Endothelial cell of umbilical vein (primary cell): ENCODE measurements at regions not wholly inside any gene's neighbourhood (a gene's known extent, or its start where the extent isn't known, plus 50 kb on each side); places are given as distances from the start of the nearest gene placed in this dataset.
A peak's percentile ranks its signal among the peaks of the same experiment; 100 is the strongest.

Source experiments
- BruUV-seq: library from RNA; stranded (reverse); fragments of 400-500 nt; replicated peaks from 2 replicates; lab custom pipeline; 2021; lab: Mats Ljungman, UMichigan
- CTCF ChIA-PET: fragments of 300-600, 350-600 bp; sonication (Branson Sonifier 250); formaldehyde crosslinking; loops from one replicate; lab custom pipeline; 2021; ENCODE audit warnings: antibody characterized with exemption, inconsistent platforms; lab: Charles Lee
- POLR2A ChIA-PET: fragments of 300-600, 350-600 bp; sonication (Branson Sonifier 250); formaldehyde crosslinking; loops from one replicate; lab custom pipeline; 2021; ENCODE audit warnings: antibody characterized with exemption, inconsistent platforms; lab: Charles Lee
- DNase-seq: peaks from one replicate; pipeline ENCODE4 v3.0.0-alpha.2; 2011; ENCODE audit warnings: low read depth, low spot score
- FAIRE-seq: peaks from 2 replicates; lab custom pipeline; 2011; peaks lifted over from hg19 to GRCh38; lab: Jason Lieb, UNC
- H2AFZ ChIP-seq: 2 replicates; pipeline ENCODE4 v1.6.0; 2012; ENCODE audit warnings: low read depth, low read length, control low read depth, inconsistent platforms
- H3K27ac ChIP-seq: 2 replicates; pipeline ENCODE4 v1.5.1; 2011; ENCODE audit warnings: low read depth, mild to moderate bottlenecking, control low read depth, low read length, moderate library complexity; ENCODE audit not compliant: insufficient read depth
- H3K27me3 ChIP-seq, 2 experiments: 2 replicates each; pipeline versions ENCODE4 v1.6.0 to v1.6.1; 2011; ENCODE audit warnings: low read length in 2 of 2, mixed read lengths in 1 of 2; ENCODE audit not compliant: control insufficient read depth in 2 of 2, insufficient read depth in 2 of 2
- H3K36me3 ChIP-seq, 2 experiments: 2 replicates in 1 of 2; 3 replicates in 1 of 2; pipeline ENCODE4 v1.5.1; 2011; ENCODE audit warnings: low read length in 2 of 2, mild to moderate bottlenecking in 1 of 2, moderate library complexity in 1 of 2; ENCODE audit not compliant: control insufficient read depth in 2 of 2, insufficient read depth in 2 of 2; ENCODE audit errors: extremely low read depth in 1 of 2
- H3K4me1 ChIP-seq: 3 replicates; pipeline ENCODE4 v1.5.1; 2011; ENCODE audit warnings: mild to moderate bottlenecking, low read length; ENCODE audit not compliant: control insufficient read depth, insufficient read depth; ENCODE audit errors: extremely low read depth
- H3K4me2 ChIP-seq: 2 replicates; pipeline ENCODE4 v1.6.1; 2011; ENCODE audit warnings: low read length, control low read depth, mixed read lengths; ENCODE audit not compliant: insufficient read depth
- H3K4me3 ChIP-seq, 3 experiments: fragments of 200-600 bp in 1 of 3; sonication (generic), shearing (Covaris generic) in 1 of 3; replicated peaks in 1 of 3; 2 replicates each; pipeline ENCODE4 v1.5.1; 2011 to 2016; ENCODE audit warnings: control low read depth in 3 of 3, low read length in 3 of 3, mild to moderate bottlenecking in 2 of 3, inconsistent platforms in 1 of 3, low read depth in 1 of 3, moderate library complexity in 1 of 3; ENCODE audit not compliant: insufficient read depth in 1 of 3
- H3K79me2 ChIP-seq: 2 replicates; pipeline ENCODE4 v1.6.0; 2012; ENCODE audit warnings: low read length, inconsistent platforms; ENCODE audit not compliant: control insufficient read depth, insufficient read depth
- H3K9ac ChIP-seq: replicated peaks from 2 replicates; pipeline ENCODE3; 2011; ENCODE audit warnings: low read length, control low read depth; ENCODE audit not compliant: insufficient read depth; ENCODE audit errors: extremely low read depth
- H3K9me1 ChIP-seq: replicated peaks from 3 replicates; pipeline ENCODE4 v1.6.0; 2011; ENCODE audit warnings: mild to moderate bottlenecking, low read length; ENCODE audit not compliant: control insufficient read depth, insufficient read depth; ENCODE audit errors: extremely low read depth
- H3K9me3 ChIP-seq: replicated peaks from 2 replicates; pipeline ENCODE4 v1.5.1; 2012; ENCODE audit warnings: low read length, inconsistent platforms; ENCODE audit not compliant: control insufficient read depth, insufficient read depth
- H4K20me1 ChIP-seq: replicated peaks from 2 replicates; pipeline ENCODE3; 2011; ENCODE audit warnings: mild to moderate bottlenecking, low read length; ENCODE audit not compliant: control insufficient read depth, insufficient read depth; ENCODE audit errors: extremely low read depth
- FOS ChIP-seq: IDR thresholded peaks from 2 replicates; pipeline ENCODE4 v1.6.1; 2011; ENCODE audit warnings: mild to moderate bottlenecking, low read length, moderate library complexity, borderline replicate concordance; ENCODE audit not compliant: insufficient read depth
- GATA2 ChIP-seq: IDR thresholded peaks from 2 replicates; pipeline ENCODE4 v1.7.0; 2011; ENCODE audit warnings: low read depth, mild to moderate bottlenecking, moderate library complexity, mixed read lengths, low read length; ENCODE audit not compliant: insufficient read length, insufficient read depth
- JUN ChIP-seq: IDR thresholded peaks from 2 replicates; pipeline ENCODE4 v1.6.1; 2011; ENCODE audit warnings: borderline replicate concordance, low read depth; ENCODE audit not compliant: insufficient read length, insufficient read depth
- POLR2AphosphoS5 ChIP-seq: IDR thresholded peaks from 2 replicates; pipeline ENCODE4 v1.6.1; 2012; ENCODE audit warnings: low read depth, mild to moderate bottlenecking, control low read depth, low read length, moderate library complexity; ENCODE audit not compliant: insufficient read depth
- dilution Hi-C: fragments of 300-500 bp; cut with MboI; formaldehyde crosslinking; loops from one replicate; pipeline ENCODE4 v1.15.0; 2019; ENCODE audit warnings: low sequenced_read_pairs; ENCODE audit not compliant: extremely low pct_ligation_motif_present
- intact Hi-C: fragments of 100-400 bp; cut with micrococcal nuclease; formaldehyde crosslinking; loops from one replicate; pipeline ENCODE4 v1.10.0; 2022
- TF ChIP-seq, protein P1 (sequence below), 2 donors: IDR thresholded peaks; 1 replicate in 1 of 2; 2 replicates in 1 of 2; pipeline ENCODE4 v1.5.1; 2011; ENCODE audit warnings: low read length in 2 of 2, mild to moderate bottlenecking in 2 of 2, moderate library complexity in 2 of 2, control low read depth in 1 of 2, inconsistent platforms in 1 of 2, low read depth in 1 of 2; ENCODE audit not compliant: insufficient read depth in 1 of 2; ENCODE audit errors: extremely low read depth in 1 of 2

GRCh38 chr1:234960722-234961455, 167.7 kb downstream of the TOMM20 start:
- Histone ChIP-seq H3K9me3 (no peaks in the 10 kb centered on the region), H3K9me1 (no peaks in the 10 kb centered on the region), H3K27me3 (no peaks in the 10 kb centered on the region), H3K79me2 (no peaks in the 10 kb centered on the region), H3K4me2 (peak overlapping the region; percentile 32), H3K9ac (peak overlapping the region; percentile 35), H4K20me1 (no peaks in the 10 kb centered on the region), H3K4me1 (peaks cover 40% of the 10 kb centered on the region), H2AFZ (peak overlapping the region; percentile 10), H3K4me3 (no peak overlapping the region), H3K27ac (peak overlapping the region; percentile 59), H3K36me3 (no peaks in the 10 kb centered on the region)
- intact Hi-C loops, result loop anchor here (1.0 to 2.0 kb wide), 6 partner anchors 14 to 350 kb away; no protein-coding TSS in a partner anchor
- BruUV-seq, result no TSS peak
- POLR2A ChIA-PET, result no interaction called here
- DNase-seq, result peak; percentile 95
- FAIRE-seq, result peak; percentile 61
- TF ChIP-seq FOS (no peak), GATA2 (peak; percentile 82), JUN (peak; percentile 36), POLR2AphosphoS5 (no peak)
- TF ChIP-seq, protein P1, sequence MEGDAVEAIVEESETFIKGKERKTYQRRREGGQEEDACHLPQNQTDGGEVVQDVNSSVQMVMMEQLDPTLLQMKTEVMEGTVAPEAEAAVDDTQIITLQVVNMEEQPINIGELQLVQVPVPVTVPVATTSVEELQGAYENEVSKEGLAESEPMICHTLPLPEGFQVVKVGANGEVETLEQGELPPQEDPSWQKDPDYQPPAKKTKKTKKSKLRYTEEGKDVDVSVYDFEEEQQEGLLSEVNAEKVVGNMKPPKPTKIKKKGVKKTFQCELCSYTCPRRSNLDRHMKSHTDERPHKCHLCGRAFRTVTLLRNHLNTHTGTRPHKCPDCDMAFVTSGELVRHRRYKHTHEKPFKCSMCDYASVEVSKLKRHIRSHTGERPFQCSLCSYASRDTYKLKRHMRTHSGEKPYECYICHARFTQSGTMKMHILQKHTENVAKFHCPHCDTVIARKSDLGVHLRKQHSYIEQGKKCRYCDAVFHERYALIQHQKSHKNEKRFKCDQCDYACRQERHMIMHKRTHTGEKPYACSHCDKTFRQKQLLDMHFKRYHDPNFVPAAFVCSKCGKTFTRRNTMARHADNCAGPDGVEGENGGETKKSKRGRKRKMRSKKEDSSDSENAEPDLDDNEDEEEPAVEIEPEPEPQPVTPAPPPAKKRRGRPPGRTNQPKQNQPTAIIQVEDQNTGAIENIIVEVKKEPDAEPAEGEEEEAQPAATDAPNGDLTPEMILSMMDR (IDR thresholded peaks at IDR 0.05; ENCODE audit: extremely low read depth in 1 of 2, insufficient read depth in 1 of 2, low read depth in 1 of 2, low read length in 2 of 2), result no peak
- dilution Hi-C loops, result no loop called here
- CTCF ChIA-PET, result interaction anchor here (0.9 to 1.7 kb wide), 3 partner anchors 9 to 123 kb away, joined by 3 to 4 read pairs (median 3); no protein-coding TSS in a partner anchor
